Ovary (tissue), 7 donors: ENCODE measurements at regions not wholly inside any gene's neighbourhood (a gene's known extent, or its start where the extent isn't known, plus 50 kb on each side); places are given as distances from the start of the nearest gene placed in this dataset.
"Not testable (repeated sequence)": the region's sequence is repeated elsewhere in the genome, so short reads cannot be mapped to it uniquely, and the experiment has no call there.

ENCODE experiments used
- DNase-seq, 5 donors: peaks; one replicate each; pipeline ENCODE4 v3.0.0-alpha.2; 2019 to 2020
- H3K27ac ChIP-seq, 2 donors: fragments of 200-600 bp; one replicate each; pipeline versions ENCODE4 v1.5.1 to v1.8.0; 2019 to 2022
- H3K27me3 ChIP-seq: fragments of 200-600 bp; one replicate; pipeline ENCODE4 v1.8.0; 2022
- H3K36me3 ChIP-seq: fragments of 200-600 bp; sonication (generic); one replicate; pipeline ENCODE4 v1.5.1; 2019
- H3K4me1 ChIP-seq: one replicate; pipeline ENCODE4 v1.8.1; 2013; ENCODE audit warnings: mild to moderate bottlenecking, moderate library complexity; ENCODE audit not compliant: insufficient read depth
- H3K4me3 ChIP-seq: fragments of 200-600 bp; sonication (generic); one replicate; pipeline ENCODE4 v1.5.1; 2017
- H3K9me3 ChIP-seq, 2 donors: fragments of 200-600 bp in 1 of 2; sonication (generic) in 1 of 2; one replicate each; pipeline versions ENCODE4 v1.5.1 to v1.8.1; 2013 to 2019; ENCODE audit warnings: mild to moderate bottlenecking in 1 of 2, moderate library complexity in 1 of 2
- EP300 ChIP-seq: sonication (generic); formaldehyde crosslinking; IDR thresholded peaks from one replicate; pipeline ENCODE4 v1.6.1; 2017; ENCODE audit warnings: antibody characterized with exemption
- POLR2A ChIP-seq: fragments of 450-650 bp; IDR thresholded peaks from one replicate; pipeline ENCODE4 v1.6.1; 2017; ENCODE audit warnings: antibody characterized with exemption, mild to moderate bottlenecking, moderate library complexity
- WGBS, 3 donors: extraction: QIAGEN DNeasy Blood & Tissue Kit in 1 of 3; methylation state at CpG; one replicate each; pipeline versions ENCODE4 v1.1.5 to v1.1.7; 2013 to 2017; 5-methylcytosine and 5-hydroxymethylcytosine counted together
- intact Hi-C, 4 donors: fragments of 100-400 bp; cut with DNase I; formaldehyde crosslinking; loops; one replicate each; pipeline versions ENCODE4 v1.11.0 to v1.15.1; 2022 to 2023
- TF ChIP-seq, protein P1 (sequence below), 3 donors: fragments of 450-650 bp in 2 of 3; fragments of 200-600 bp in 1 of 3; IDR thresholded peaks; one replicate each; pipeline versions ENCODE4 v1.5.1 to v1.8.0; 2016 to 2022; ENCODE audit warnings: antibody characterized with exemption in 3 of 3, mild to moderate bottlenecking in 1 of 3
- donor health status: DM: no; HTN: no; CAD: no; lungs with moderate emphysema.
- donor health status: DM: no; HTN: no; CAD: no.
- donor health status: Bipolar disorder and iron deficiency.
- donor health status: DM: no; HTN: no; CAD: no.
- donor health status: DM: yes; HTN: yes; CAD: no.

DNA sequence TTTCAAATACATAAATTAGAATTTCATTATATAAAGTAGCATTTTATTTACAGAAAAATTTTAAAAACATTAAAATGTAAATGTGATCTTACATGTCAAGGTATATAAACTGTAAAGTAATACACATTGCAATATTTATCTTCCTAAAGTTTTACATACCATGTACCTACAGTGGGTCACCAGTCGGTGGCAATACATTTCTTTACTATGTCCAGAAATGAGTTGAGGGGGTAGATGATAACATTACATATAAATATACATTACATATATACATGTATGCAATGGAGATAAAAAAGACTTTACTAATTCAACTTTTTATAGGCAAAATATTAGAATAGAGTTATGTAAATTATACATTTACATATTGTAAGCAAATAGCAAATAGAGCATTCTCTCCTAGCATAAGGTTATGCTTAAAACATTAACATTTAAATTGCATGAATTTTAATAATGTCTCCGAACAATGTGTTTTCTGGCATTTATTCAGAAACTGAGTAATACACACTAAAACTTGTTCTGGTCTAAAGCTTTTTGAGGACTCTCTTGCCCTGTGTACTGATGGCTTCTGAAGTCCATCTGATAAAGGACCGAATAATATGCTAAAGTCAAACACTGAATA, 93.3 kb upstream of the NLGN1 start:
- TF ChIP-seq POLR2A = no peak
- TF ChIP-seq, protein P1, sequence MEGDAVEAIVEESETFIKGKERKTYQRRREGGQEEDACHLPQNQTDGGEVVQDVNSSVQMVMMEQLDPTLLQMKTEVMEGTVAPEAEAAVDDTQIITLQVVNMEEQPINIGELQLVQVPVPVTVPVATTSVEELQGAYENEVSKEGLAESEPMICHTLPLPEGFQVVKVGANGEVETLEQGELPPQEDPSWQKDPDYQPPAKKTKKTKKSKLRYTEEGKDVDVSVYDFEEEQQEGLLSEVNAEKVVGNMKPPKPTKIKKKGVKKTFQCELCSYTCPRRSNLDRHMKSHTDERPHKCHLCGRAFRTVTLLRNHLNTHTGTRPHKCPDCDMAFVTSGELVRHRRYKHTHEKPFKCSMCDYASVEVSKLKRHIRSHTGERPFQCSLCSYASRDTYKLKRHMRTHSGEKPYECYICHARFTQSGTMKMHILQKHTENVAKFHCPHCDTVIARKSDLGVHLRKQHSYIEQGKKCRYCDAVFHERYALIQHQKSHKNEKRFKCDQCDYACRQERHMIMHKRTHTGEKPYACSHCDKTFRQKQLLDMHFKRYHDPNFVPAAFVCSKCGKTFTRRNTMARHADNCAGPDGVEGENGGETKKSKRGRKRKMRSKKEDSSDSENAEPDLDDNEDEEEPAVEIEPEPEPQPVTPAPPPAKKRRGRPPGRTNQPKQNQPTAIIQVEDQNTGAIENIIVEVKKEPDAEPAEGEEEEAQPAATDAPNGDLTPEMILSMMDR (IDR thresholded peaks at IDR 0.05) = no peak
- TF ChIP-seq EP300 = no peak
- H3K9me3 ChIP-seq = peaks cover 0 to 3% of the 10 kb centered on the region in 2 donors
- WGBS, 3 donors = 63 to 89% (median 73%) methylated on average over 3 of the region's 3 CpGs

DNA sequence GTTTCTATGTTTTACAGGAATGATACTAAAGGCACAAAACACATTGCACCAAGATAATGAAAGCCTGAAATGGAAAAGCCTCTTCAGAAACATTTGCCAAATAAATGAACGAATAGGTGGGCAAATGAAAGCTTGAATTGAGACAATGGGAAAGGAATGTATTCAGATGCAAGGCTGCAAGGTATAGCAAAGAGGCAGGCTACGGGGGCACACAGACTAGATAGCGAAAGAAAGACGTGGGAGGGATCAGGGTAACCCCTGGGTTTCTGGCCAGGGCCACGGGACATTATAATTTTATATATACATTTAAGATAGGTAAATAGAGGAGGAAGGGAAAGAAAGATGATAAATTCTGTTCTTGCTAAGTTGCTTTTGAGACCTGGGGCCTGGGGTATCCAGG, 95.9 kb upstream of the NLGN1 start:
- Histone ChIP-seq H3K27me3 (no peaks in the 10 kb centered on the region), H3K4me3 (no peak overlapping the region), H3K36me3 (no peaks in the 10 kb centered on the region), H3K27ac (no peak overlapping the region), H3K4me1 (no peaks in the 10 kb centered on the region), H3K9me3 (peaks cover 0 to 3% of the 10 kb centered on the region in 2 donors)
- TF ChIP-seq, protein P1 (IDR thresholded peaks at IDR 0.05) = no peak
- TF ChIP-seq POLR2A (no peak), EP300 (no peak)
- intact Hi-C loops = no loop called here
- WGBS, 3 donors = 35 to 59% (median 45%) methylated on average over 5 of the region's 5 CpGs
- no peak for DNase-seq

More for the DNA sequence above, 93.3 kb upstream of the NLGN1 start:
- Histone ChIP-seq H3K4me3 (no peak overlapping the region), H3K27me3 (no peaks in the 10 kb centered on the region), H3K27ac (no peak overlapping the region), H3K4me1 (no peaks in the 10 kb centered on the region), H3K36me3 (no peaks in the 10 kb centered on the region)
- intact Hi-C loops = no loop called here
- no peak for DNase-seq

DNA sequence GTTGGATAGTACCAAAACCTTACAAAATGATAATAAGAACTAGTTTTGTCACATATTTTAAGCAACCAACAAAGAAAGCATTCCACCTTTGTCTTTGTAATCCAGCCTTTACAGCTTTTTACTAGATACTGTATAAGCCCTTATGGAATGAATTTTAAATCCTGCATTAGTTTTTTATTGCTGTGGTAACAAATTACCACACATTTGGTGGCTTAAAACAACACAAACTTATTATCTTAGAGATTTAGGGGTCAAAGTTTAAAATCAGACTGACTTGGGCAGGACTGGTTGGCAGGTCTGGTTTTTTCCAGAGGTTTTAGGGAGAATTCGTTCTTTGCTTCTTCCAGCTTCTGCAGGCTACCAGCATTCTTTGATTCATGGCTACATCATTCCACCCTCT, 108.5 kb upstream of the NLGN1 start:
- Histone ChIP-seq H3K9me3 (no peaks in the 10 kb centered on the region), H3K27ac (no peak overlapping the region), H3K4me1 (no peaks in the 10 kb centered on the region), H3K36me3 (no peaks in the 10 kb centered on the region), H3K27me3 (no peaks in the 10 kb centered on the region), H3K4me3 (no peak overlapping the region)
- intact Hi-C loops = no loop called here
- TF ChIP-seq EP300 = no peak
- TF ChIP-seq, protein P1 (IDR thresholded peaks at IDR 0.05) = no peak
- TF ChIP-seq POLR2A = no peak
- WGBS, 3 donors = 20 to 26% (median 23%) methylated on average over 1 of the region's 1 CpG
- no peak for DNase-seq

DNA sequence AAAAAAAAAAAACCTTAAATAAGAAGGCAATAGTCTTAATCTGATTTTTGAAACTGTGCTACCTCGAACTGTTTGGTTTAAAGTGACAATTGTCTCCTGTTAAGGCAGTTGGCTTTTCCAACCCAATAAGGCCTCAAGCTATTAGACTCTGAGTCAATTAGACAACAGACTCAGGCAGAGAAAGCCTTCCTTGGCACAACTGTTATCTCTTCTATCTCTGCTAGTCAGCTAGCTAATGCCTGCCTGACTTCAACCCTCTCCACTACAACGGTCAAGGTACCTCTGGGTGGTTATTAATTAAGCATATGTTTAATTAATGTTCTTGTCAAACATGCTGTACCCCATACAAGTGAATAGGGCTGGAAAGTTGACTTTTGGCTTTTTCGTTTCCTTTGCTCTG, 110.2 kb upstream of the NLGN1 start:
- intact Hi-C loops = no loop called here
- DNase-seq = no peak
- WGBS, 3 donors = 62 to 67% (median 66%) methylated on average over 3 of the region's 3 CpGs

DNA sequence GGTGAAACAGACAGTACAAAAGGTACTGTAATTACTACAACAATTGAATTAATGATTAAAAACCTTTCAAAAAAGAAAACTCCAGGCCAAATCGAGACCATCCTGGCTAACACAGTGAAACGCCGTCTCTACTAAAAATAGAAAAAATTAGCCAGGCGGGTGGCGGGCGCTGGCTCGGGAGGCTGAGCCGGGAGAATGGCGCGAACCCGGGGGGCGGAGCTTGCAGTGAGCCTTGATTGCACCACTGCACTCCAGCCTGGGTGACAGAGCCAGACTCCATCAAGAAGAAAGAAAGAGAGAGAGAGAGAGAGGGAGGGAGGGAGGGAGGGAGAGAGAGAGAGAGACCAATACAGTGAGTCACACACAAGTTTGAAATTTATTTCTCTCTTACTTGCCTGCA, 111.0 kb upstream of the NLGN1 start:
- H3K27me3 ChIP-seq, intact Hi-C loops, H3K36me3 ChIP-seq, H3K4me1 ChIP-seq, DNase-seq, H3K27ac ChIP-seq, H3K4me3 ChIP-seq, H3K9me3 ChIP-seq: not testable (repeated sequence)
- WGBS, 3 donors = 89 to 96% (median 95%) methylated on average over 12 of the region's 12 CpGs

More for the DNA sequence above, 110.2 kb upstream of the NLGN1 start:
- Histone ChIP-seq H3K9me3 (no peaks in the 10 kb centered on the region), H3K4me3 (no peak overlapping the region), H3K27ac (no peak overlapping the region), H3K4me1 (no peaks in the 10 kb centered on the region), H3K36me3 (no peaks in the 10 kb centered on the region), H3K27me3 (no peaks in the 10 kb centered on the region)
- TF ChIP-seq, protein P1 (IDR thresholded peaks at IDR 0.05) = no peak
- TF ChIP-seq POLR2A (no peak), EP300 (no peak)
